Epithelial cell of proximal tubule (primary cell): ENCODE measurements at regions not wholly inside any gene's neighbourhood (a gene's known extent, or its start where the extent isn't known, plus 50 kb on each side); places are given as distances from the start of the nearest gene placed in this dataset.

Experiments
- DNase-seq: peaks from one replicate; pipeline ENCODE4 v3.0.0-alpha.2; 2011; ENCODE audit warnings: low read depth
- H3K4me3 ChIP-seq: 2 replicates; pipeline ENCODE4 v1.5.1; 2011; ENCODE audit warnings: low read depth, mild to moderate bottlenecking, low read length
- TF ChIP-seq, protein P1 (sequence below): conservative IDR thresholded peaks from 2 replicates; pipeline ENCODE4 v1.5.1; 2012; ENCODE audit warnings: low read depth, mild to moderate bottlenecking, low read length

DNA sequence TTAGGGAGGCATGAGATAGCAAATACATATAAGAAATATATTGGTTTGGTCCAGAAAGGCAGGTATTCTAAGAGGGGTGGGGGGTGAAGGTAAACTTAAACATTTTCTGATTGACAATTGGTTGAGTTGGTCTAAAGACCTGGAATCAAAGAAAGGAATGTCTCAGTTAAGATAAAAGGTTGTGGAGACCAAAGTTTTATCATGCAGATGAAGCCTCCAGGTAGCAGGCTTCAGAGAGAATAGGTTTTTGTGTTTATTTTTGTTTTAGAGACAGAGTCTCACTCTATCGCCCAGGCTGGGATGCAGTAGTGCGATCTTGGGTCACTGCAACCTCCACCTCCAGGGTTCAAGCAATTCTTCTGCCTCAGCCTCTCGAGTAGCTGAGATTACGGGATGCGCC, 80.5 kb downstream of the NPAP1 start:
- no peak for DNase-seq
- no peak overlapping the region for H3K4me3 ChIP-seq
- TF ChIP-seq, protein P1, sequence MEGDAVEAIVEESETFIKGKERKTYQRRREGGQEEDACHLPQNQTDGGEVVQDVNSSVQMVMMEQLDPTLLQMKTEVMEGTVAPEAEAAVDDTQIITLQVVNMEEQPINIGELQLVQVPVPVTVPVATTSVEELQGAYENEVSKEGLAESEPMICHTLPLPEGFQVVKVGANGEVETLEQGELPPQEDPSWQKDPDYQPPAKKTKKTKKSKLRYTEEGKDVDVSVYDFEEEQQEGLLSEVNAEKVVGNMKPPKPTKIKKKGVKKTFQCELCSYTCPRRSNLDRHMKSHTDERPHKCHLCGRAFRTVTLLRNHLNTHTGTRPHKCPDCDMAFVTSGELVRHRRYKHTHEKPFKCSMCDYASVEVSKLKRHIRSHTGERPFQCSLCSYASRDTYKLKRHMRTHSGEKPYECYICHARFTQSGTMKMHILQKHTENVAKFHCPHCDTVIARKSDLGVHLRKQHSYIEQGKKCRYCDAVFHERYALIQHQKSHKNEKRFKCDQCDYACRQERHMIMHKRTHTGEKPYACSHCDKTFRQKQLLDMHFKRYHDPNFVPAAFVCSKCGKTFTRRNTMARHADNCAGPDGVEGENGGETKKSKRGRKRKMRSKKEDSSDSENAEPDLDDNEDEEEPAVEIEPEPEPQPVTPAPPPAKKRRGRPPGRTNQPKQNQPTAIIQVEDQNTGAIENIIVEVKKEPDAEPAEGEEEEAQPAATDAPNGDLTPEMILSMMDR, result no peak

DNA sequence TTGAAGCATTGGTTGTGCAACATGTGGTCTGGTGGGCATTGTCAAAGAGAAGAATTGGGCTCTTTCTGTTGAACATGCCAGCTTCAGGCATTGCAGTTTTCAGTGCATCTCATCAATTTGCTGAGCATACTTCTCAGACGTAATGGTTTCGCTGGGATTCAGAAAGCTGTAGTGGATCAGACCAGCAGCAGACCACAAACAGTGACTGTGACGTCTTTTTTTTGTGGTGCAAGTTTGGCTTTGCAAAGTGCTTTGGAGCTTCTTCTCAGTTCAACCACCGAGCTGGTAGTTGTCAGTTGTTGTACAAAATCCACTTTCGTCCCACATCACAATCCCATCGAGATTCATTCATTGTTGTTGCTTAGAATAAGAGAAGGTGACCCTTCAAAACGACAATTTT, 84.5 kb downstream of the NPAP1 start:
- no peak for DNase-seq
- TF ChIP-seq, protein P1, result no peak
- H3K4me3 ChIP-seq, result no peak overlapping the region

DNA sequence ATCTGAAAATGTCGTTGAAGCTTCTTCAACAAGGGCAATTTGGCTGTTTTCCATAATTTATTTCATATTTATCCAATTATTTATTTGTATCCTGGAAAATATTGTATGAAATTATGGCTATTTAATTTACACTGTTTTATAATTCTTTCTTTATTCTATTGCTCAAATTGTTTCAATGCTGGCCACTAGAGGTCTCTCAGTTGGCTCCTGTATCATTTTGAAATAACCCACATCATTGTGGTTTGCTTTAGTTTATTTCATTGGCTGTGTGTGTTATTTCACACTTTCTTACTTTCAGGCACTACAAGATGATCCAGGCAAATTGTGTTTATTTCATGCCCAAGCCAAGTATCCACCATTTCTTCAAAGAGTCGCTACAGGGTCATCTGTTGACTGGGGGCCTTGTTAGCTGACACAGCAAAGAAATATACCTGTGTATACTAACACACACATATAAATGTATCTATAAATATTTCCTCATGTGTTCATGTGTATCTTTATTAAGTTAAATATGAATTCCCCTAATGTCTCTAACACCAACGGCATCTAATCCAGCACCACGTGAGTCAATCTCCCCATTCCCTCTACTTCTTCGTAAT, 86.2 kb downstream of the NPAP1 start:
- DNase-seq, result no peak
- TF ChIP-seq, protein P1, result peak; percentile 53
- H3K4me3 ChIP-seq, result no peak overlapping the region

DNA sequence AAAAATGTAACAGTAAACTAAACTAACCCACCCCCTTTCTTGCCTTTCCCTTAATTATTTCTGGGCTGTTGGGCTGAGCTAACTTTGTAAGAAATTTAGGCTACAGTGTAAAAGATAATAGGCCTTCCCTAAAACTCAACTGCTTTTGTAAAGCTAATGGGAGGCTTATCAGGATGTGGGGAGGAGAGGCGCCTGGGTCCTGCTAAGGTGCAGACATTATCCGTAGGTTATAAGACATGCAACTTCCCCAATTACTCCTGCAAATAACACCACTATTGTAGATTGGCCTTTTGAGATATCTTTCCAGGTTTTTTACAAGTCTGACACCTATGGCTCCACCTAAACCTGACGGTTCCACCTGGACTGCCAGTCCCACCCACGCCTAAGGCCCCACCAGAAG, 88.3 kb downstream of the NPAP1 start:
- no peak for DNase-seq
- TF ChIP-seq, protein P1, result no peak
- no peak overlapping the region for H3K4me3 ChIP-seq

DNA sequence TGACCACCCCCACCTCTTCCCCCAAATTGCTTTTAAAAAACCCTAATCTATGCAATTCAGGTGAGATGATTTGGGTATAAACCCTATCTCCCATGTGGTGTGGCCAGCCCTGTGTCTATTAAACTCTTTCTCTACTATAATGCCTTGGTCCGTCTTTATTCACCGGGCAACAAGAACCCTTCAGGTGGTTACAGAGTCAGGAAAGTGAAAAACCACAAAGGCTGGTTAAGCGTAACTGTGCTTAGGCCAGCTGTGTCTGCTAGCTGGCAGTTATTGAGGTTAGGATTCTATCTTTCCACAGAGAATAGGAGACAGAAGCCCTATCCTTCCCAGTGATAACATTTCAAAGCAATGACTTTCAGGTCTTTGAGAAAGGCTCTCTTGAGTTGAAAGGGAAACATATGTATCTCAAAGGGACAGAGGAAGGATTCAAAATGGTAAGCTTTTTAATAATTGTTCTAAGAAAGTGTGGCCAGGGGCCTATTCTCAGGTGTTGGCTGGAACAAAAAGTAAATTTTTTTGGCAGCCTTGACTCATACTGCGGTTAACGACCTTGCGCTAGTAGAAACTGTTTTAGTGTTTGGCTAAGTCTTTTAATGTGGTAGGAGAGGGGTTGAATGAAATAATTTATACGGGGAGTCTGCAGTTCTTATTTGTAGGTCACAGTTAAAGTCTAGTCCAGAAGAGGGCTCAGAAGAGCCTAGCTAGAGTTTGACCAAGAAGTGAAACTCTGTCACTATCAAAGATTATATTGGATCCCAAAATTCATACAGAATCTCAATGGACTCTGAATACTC, 89.0 kb downstream of the NPAP1 start:
- H3K4me3 ChIP-seq, result no peak overlapping the region
- no peak for DNase-seq
- TF ChIP-seq, protein P1, result no peak

DNA sequence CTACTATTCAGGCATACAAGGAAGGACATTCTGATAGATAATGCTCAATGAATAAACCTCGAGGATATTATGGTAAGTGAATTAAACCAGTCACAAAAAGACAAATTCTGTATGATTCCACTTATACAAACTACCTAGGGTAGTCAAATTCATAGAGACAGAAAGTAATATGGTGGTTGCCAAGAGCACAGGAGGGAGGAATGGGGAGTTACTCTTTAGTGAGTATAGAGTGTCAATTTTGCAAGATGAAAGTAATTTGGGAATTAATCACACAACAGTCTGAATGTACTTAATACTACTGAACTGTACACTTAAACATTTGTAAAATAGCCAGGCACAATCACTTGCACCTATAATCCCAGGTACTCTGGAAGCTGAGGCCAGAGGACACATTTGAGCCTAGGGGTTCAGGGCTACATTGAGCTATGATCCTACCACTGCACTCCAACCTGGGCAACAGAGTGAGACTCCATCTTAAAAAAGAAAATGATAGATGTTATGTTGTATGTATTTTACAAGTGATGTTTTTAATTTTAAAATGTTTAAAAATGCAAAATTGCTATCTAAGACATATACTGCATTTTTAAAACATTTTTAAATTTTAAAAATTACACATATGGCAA, 91.0 kb downstream of the NPAP1 start:
- DNase-seq, result no peak
- TF ChIP-seq, protein P1, result no peak

More for the DNA sequence above, 91.0 kb downstream of the NPAP1 start:
- H3K4me3 ChIP-seq, result no peak overlapping the region
